Muscle layer of colon (tissue), 2 donors: ENCODE measurements at regions not wholly inside any gene's neighbourhood (a gene's known extent, or its start where the extent isn't known, plus 50 kb on each side); places are given as distances from the start of the nearest gene placed in this dataset.
"Not testable (repeated sequence)": the region's sequence is repeated elsewhere in the genome, so short reads cannot be mapped to it uniquely, and the experiment has no call there.

Source experiments
- H3K27ac ChIP-seq: one replicate; pipeline ENCODE4 v1.7.0; 2013; ENCODE audit warnings: low read depth, mild to moderate bottlenecking, low read length, moderate library complexity
- H3K27me3 ChIP-seq, 2 donors: one replicate each; pipeline ENCODE4 v1.7.0; 2013; ENCODE audit warnings: low read length in 2 of 2, mild to moderate bottlenecking in 2 of 2; ENCODE audit not compliant: insufficient read depth in 2 of 2, control insufficient read depth in 1 of 2
- H3K36me3 ChIP-seq: one replicate; pipeline ENCODE4 v1.7.0; 2013; ENCODE audit warnings: mild to moderate bottlenecking, low read length; ENCODE audit not compliant: insufficient read depth
- H3K4me1 ChIP-seq: one replicate; pipeline ENCODE4 v1.7.0; 2013; ENCODE audit warnings: mild to moderate bottlenecking, low read length; ENCODE audit not compliant: insufficient read depth
- H3K4me3 ChIP-seq, 2 donors: one replicate each; pipeline ENCODE4 v1.7.0; 2013; ENCODE audit warnings: low read length in 2 of 2, low read depth in 1 of 2, mild to moderate bottlenecking in 1 of 2, moderate library complexity in 1 of 2
- H3K9ac ChIP-seq: one replicate; pipeline ENCODE4 v1.7.0; 2013; ENCODE audit warnings: low read length
- H3K9me3 ChIP-seq: one replicate; pipeline ENCODE4 v1.7.0; 2013; ENCODE audit warnings: mild to moderate bottlenecking, low read length
- donor health status: abdominal sarcoma.
- donor health status: Adenocarcinoma of cecum.

- H3K36me3 ChIP-seq: no peaks in the 10 kb centered on the region
- H3K27me3 ChIP-seq: no peaks in the 10 kb centered on the region
- no peak overlapping the region for H3K4me3 ChIP-seq
- H3K4me1 ChIP-seq: peaks cover 6% of the 10 kb centered on the region
- no peak overlapping the region for H3K27ac ChIP-seq
- no peaks in the 10 kb centered on the region for H3K9me3 ChIP-seq
- H3K9ac ChIP-seq: no peak overlapping the region
Measured at GRCh38 chr5:143534761-143535154, 131.3 kb upstream of the NR3C1 start.

GRCh38 chr5:143533978-143534760, 130.7 kb upstream of the NR3C1 start:
- Histone ChIP-seq H3K36me3 (no peaks in the 10 kb centered on the region), H3K27me3 (no peaks in the 10 kb centered on the region)

GRCh38 chr5:143533475-143533874, 130.0 kb upstream of the NR3C1 start:
- peaks cover 6% of the 10 kb centered on the region for H3K4me1 ChIP-seq
- H3K9ac ChIP-seq: no peak overlapping the region
- H3K9me3 ChIP-seq: no peaks in the 10 kb centered on the region
- H3K27me3 ChIP-seq: no peaks in the 10 kb centered on the region
- no peaks in the 10 kb centered on the region for H3K36me3 ChIP-seq
- no peak overlapping the region for H3K27ac ChIP-seq
- no peak overlapping the region for H3K4me3 ChIP-seq

More at GRCh38 chr5:143533978-143534760, 130.7 kb upstream of the NR3C1 start:
- Histone ChIP-seq H3K27ac (no peak overlapping the region), H3K4me3 (no peak overlapping the region), H3K9ac (no peak overlapping the region), H3K4me1 (peaks cover 6% of the 10 kb centered on the region), H3K9me3 (no peaks in the 10 kb centered on the region)

GRCh38 chr5:143527808-143528207, 124.3 kb upstream of the NR3C1 start:
- Histone ChIP-seq H3K36me3 (no peaks in the 10 kb centered on the region), H3K4me3 (no peak overlapping the region), H3K9me3 (no peaks in the 10 kb centered on the region), H3K9ac (no peak overlapping the region), H3K27ac (no peak overlapping the region), H3K27me3 (no peaks in the 10 kb centered on the region), H3K4me1 (no peaks in the 10 kb centered on the region)

GRCh38 chr5:143525176-143525575, 121.7 kb upstream of the NR3C1 start:
- Histone ChIP-seq H3K27ac (no peak overlapping the region), H3K9ac (no peak overlapping the region), H3K9me3 (no peaks in the 10 kb centered on the region), H3K27me3 (no peaks in the 10 kb centered on the region), H3K36me3 (no peaks in the 10 kb centered on the region), H3K4me3 (no peak overlapping the region), H3K4me1 (no peaks in the 10 kb centered on the region)

GRCh38 chr5:143524338-143524945, 121.0 kb upstream of the NR3C1 start:
- H3K4me1 ChIP-seq: no peaks in the 10 kb centered on the region
- H3K36me3 ChIP-seq: no peaks in the 10 kb centered on the region
- no peak overlapping the region for H3K4me3 ChIP-seq
- H3K27me3 ChIP-seq: no peaks in the 10 kb centered on the region
- H3K9ac ChIP-seq: no peak overlapping the region
- H3K9me3 ChIP-seq: no peaks in the 10 kb centered on the region
- no peak overlapping the region for H3K27ac ChIP-seq

GRCh38 chr5:143521846-143522400, 118.4 kb upstream of the NR3C1 start:
- H3K27me3 ChIP-seq: no peaks in the 10 kb centered on the region
- no peak overlapping the region for H3K4me3 ChIP-seq
- H3K36me3 ChIP-seq: no peaks in the 10 kb centered on the region
- H3K4me1 ChIP-seq: no peaks in the 10 kb centered on the region
- H3K9ac ChIP-seq: no peak overlapping the region
- no peaks in the 10 kb centered on the region for H3K9me3 ChIP-seq
- H3K27ac ChIP-seq: no peak overlapping the region

GRCh38 chr5:143521141-143521540, 117.7 kb upstream of the NR3C1 start:
- H3K9ac ChIP-seq: no peak overlapping the region

GRCh38 chr5:143519215-143519614, 115.7 kb upstream of the NR3C1 start:
- H3K36me3 ChIP-seq, H3K4me1 ChIP-seq, H3K27ac ChIP-seq, H3K9me3 ChIP-seq, H3K4me3 ChIP-seq, H3K27me3 ChIP-seq, H3K9ac ChIP-seq: not testable (repeated sequence)

More at GRCh38 chr5:143521141-143521540, 117.7 kb upstream of the NR3C1 start:
- Histone ChIP-seq H3K4me3 (no peak overlapping the region), H3K36me3 (no peaks in the 10 kb centered on the region), H3K27ac (no peak overlapping the region), H3K27me3 (no peaks in the 10 kb centered on the region), H3K4me1 (no peaks in the 10 kb centered on the region), H3K9me3 (no peaks in the 10 kb centered on the region)

- H3K36me3 ChIP-seq, H3K9me3 ChIP-seq, H3K4me1 ChIP-seq, H3K27me3 ChIP-seq, H3K4me3 ChIP-seq, H3K27ac ChIP-seq, H3K9ac ChIP-seq: not testable (repeated sequence)
Measured at GRCh38 chr5:143517824-143518223, 114.3 kb upstream of the NR3C1 start.

- Histone ChIP-seq H3K27ac (no peak overlapping the region), H3K9me3 (no peaks in the 10 kb centered on the region), H3K27me3 (no peaks in the 10 kb centered on the region), H3K36me3 (no peaks in the 10 kb centered on the region), H3K9ac (no peak overlapping the region), H3K4me1 (no peaks in the 10 kb centered on the region), H3K4me3 (no peak overlapping the region)
Measured at GRCh38 chr5:143516249-143516648, 112.8 kb upstream of the NR3C1 start.
